Vagina (tissue), 2 donors: ENCODE measurements at regions not wholly inside any gene's neighbourhood (a gene's known extent, or its start where the extent isn't known, plus 50 kb on each side); places are given as distances from the start of the nearest gene placed in this dataset.

ENCODE experiments used
- DNase-seq, 2 donors: peaks; one replicate each; pipeline ENCODE4 v3.0.0-alpha.2; 2017; ENCODE audit errors: extremely low spot score in 2 of 2
- H3K27ac ChIP-seq: fragments of 200-600 bp; sonication (generic); one replicate; pipeline ENCODE4 v1.5.1; 2019
- H3K27me3 ChIP-seq: fragments of 200-600 bp; sonication (generic); one replicate; pipeline ENCODE4 v1.5.1; 2019
- H3K36me3 ChIP-seq, 2 donors: fragments of 200-600 bp; sonication (generic); one replicate each; pipeline ENCODE4 v1.5.1; 2017 to 2019
- H3K4me1 ChIP-seq: fragments of 200-600 bp; sonication (generic); one replicate; pipeline ENCODE4 v1.5.1; 2019
- H3K4me3 ChIP-seq, 2 donors: fragments of 200-600 bp; sonication (generic); 1 replicate in 1 of 2; 2 replicates in 1 of 2; pipeline ENCODE4 v1.5.1; 2016 to 2019
- H3K9me3 ChIP-seq: fragments of 200-600 bp; sonication (generic); one replicate; pipeline ENCODE4 v1.5.1; 2019
- CTCF ChIP-seq, 3 experiments: fragments of 450-650 bp in 2 of 3; fragments of 200-600 bp in 1 of 3; sonication (generic) in 1 of 3; IDR thresholded peaks; one replicate each; pipeline ENCODE4 v1.5.1; 2017 to 2019; ENCODE audit warnings: antibody characterized with exemption in 3 of 3, mild to moderate bottlenecking in 2 of 3, moderate library complexity in 2 of 3
- POLR2A ChIP-seq, 2 donors: fragments of 450-650 bp; IDR thresholded peaks; one replicate each; pipeline ENCODE4 v1.6.1; 2017; ENCODE audit warnings: antibody characterized with exemption in 2 of 2, mild to moderate bottlenecking in 2 of 2, moderate library complexity in 2 of 2
- POLR2AphosphoS5 ChIP-seq, 2 donors: sonication (generic); formaldehyde crosslinking; IDR thresholded peaks; one replicate each; pipeline ENCODE4 v1.9.0; 2017; ENCODE audit warnings: antibody characterized with exemption in 2 of 2, mild to moderate bottlenecking in 2 of 2, low read depth in 1 of 2; ENCODE audit not compliant: insufficient read depth in 1 of 2
- intact Hi-C: fragments of 100-400 bp; cut with DNase I; formaldehyde crosslinking; loops from one replicate; pipeline ENCODE4 v1.15.1; 2023

GRCh38 chr12:89208661-89209096 lies 143.6 kb downstream of the DUSP6 start:
- Histone ChIP-seq H3K36me3 (no peaks in the 10 kb centered on the region), H3K4me3 (no peak overlapping the region), H3K4me1 (peaks cover 9% of the 10 kb centered on the region), H3K27me3 (no peaks in the 10 kb centered on the region), H3K9me3 (no peaks in the 10 kb centered on the region), H3K27ac (no peak overlapping the region)
- intact Hi-C loops = no loop called here
- TF ChIP-seq POLR2A (IDR thresholded peaks at IDR 0.05) (no peak), POLR2AphosphoS5 (IDR thresholded peaks at IDR 0.05; ENCODE audit: insufficient read depth in 1 of 2, low read depth in 1 of 2) (no peak), CTCF (IDR thresholded peaks at IDR 0.05) (no peak)
- no peak for DNase-seq

- intact Hi-C loops = no loop called here
- H3K9me3 ChIP-seq = no peaks in the 10 kb centered on the region
- no peaks in the 10 kb centered on the region for H3K27me3 ChIP-seq
- no peak for TF ChIP-seq POLR2AphosphoS5 (IDR thresholded peaks at IDR 0.05; ENCODE audit: insufficient read depth in 1 of 2, low read depth in 1 of 2)
- no peak for TF ChIP-seq POLR2A (IDR thresholded peaks at IDR 0.05)
- TF ChIP-seq CTCF (IDR thresholded peaks at IDR 0.05) = no peak
- no peaks in the 10 kb centered on the region for H3K4me1 ChIP-seq
- no peak for DNase-seq
- no peaks in the 10 kb centered on the region for H3K36me3 ChIP-seq
- H3K4me3 ChIP-seq = no peak overlapping the region
- no peak overlapping the region for H3K27ac ChIP-seq
Observed at GRCh38 chr12:89206390-89206789, 145.9 kb downstream of the DUSP6 start.

GRCh38 chr12:89205517-89205916 lies 146.8 kb downstream of the DUSP6 start:
- H3K27ac ChIP-seq = no peak overlapping the region
- no peaks in the 10 kb centered on the region for H3K9me3 ChIP-seq
- H3K27me3 ChIP-seq = no peaks in the 10 kb centered on the region
- no peaks in the 10 kb centered on the region for H3K4me1 ChIP-seq
- TF ChIP-seq CTCF (IDR thresholded peaks at IDR 0.05) (no peak), POLR2AphosphoS5 (IDR thresholded peaks at IDR 0.05; ENCODE audit: insufficient read depth in 1 of 2, low read depth in 1 of 2) (no peak), POLR2A (IDR thresholded peaks at IDR 0.05) (no peak)
- H3K36me3 ChIP-seq = no peaks in the 10 kb centered on the region
- no peak overlapping the region for H3K4me3 ChIP-seq
- intact Hi-C loops = no loop called here
- DNase-seq = no peak

- H3K9me3 ChIP-seq = no peaks in the 10 kb centered on the region
- no peaks in the 10 kb centered on the region for H3K4me1 ChIP-seq
- DNase-seq = no peak
- H3K4me3 ChIP-seq = no peak overlapping the region
- no peak for TF ChIP-seq POLR2A (IDR thresholded peaks at IDR 0.05)
- TF ChIP-seq POLR2AphosphoS5 (IDR thresholded peaks at IDR 0.05; ENCODE audit: insufficient read depth in 1 of 2, low read depth in 1 of 2) = no peak
- H3K36me3 ChIP-seq = no peaks in the 10 kb centered on the region
- H3K27me3 ChIP-seq = no peaks in the 10 kb centered on the region
- intact Hi-C loops = no loop called here
- no peak overlapping the region for H3K27ac ChIP-seq
Observed at GRCh38 chr12:89203144-89203543, 149.2 kb downstream of the DUSP6 start.

GRCh38 chr12:89200217-89200616 lies 152.1 kb downstream of the DUSP6 start:
- no peak for DNase-seq
- no peak overlapping the region for H3K4me3 ChIP-seq
- H3K27ac ChIP-seq = no peak overlapping the region
- TF ChIP-seq POLR2AphosphoS5 (IDR thresholded peaks at IDR 0.05; ENCODE audit: insufficient read depth in 1 of 2, low read depth in 1 of 2) = no peak
- TF ChIP-seq CTCF (IDR thresholded peaks at IDR 0.05) = no peak
- no peak for TF ChIP-seq POLR2A (IDR thresholded peaks at IDR 0.05)
- H3K36me3 ChIP-seq = no peaks in the 10 kb centered on the region
- no peaks in the 10 kb centered on the region for H3K27me3 ChIP-seq
- no peaks in the 10 kb centered on the region for H3K9me3 ChIP-seq
- intact Hi-C loops = no loop called here
- no peaks in the 10 kb centered on the region for H3K4me1 ChIP-seq
